ENCODE measurements at regions not wholly inside any gene's neighbourhood (a gene's known extent, or its start where the extent isn't known, plus 50 kb on each side); places are given as distances from the start of the nearest gene placed in this dataset.
"Not testable (repeated sequence)": the region's sequence is repeated elsewhere in the genome, so short reads cannot be mapped to it uniquely, and the experiment has no call there.

- no peak for DNase-seq
Measured at GRCh38 chr11:97729546-97730272, 1291.0 kb upstream of the CNTN5 start.

DNA sequence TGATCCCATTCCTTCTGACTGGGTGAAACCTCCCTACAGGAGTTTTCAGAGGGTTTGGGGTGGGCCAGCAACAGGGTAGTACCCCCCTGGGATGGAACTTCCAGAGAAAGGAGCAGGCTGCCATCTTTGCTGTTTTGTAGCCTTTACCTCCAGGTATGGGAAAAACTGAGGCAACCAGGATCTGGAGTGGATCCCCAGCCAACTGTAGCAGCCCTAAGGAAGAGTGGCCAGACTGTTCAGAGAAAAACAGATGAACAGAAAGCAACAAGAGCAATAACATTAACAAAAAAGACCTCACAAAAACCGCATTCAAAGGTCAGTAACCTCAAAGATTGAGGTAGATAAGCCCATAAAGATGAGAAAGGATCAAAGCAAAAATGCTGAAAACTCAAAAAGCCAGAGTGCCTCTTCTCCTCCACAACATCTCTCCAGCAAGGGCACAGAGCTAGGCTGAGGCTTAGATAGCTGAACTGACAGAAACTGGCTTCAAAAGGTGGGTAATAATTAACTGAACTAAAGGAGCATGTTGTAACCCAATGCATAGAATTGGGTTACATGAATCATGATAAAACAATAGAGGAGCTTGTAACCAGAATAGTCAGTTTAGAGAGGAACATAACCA, 1288.6 kb upstream of the CNTN5 start:
- DNase-seq = no peak

GRCh38 chr11:97738751-97739150, 1282.0 kb upstream of the CNTN5 start:
- DNase-seq = no peak

DNA sequence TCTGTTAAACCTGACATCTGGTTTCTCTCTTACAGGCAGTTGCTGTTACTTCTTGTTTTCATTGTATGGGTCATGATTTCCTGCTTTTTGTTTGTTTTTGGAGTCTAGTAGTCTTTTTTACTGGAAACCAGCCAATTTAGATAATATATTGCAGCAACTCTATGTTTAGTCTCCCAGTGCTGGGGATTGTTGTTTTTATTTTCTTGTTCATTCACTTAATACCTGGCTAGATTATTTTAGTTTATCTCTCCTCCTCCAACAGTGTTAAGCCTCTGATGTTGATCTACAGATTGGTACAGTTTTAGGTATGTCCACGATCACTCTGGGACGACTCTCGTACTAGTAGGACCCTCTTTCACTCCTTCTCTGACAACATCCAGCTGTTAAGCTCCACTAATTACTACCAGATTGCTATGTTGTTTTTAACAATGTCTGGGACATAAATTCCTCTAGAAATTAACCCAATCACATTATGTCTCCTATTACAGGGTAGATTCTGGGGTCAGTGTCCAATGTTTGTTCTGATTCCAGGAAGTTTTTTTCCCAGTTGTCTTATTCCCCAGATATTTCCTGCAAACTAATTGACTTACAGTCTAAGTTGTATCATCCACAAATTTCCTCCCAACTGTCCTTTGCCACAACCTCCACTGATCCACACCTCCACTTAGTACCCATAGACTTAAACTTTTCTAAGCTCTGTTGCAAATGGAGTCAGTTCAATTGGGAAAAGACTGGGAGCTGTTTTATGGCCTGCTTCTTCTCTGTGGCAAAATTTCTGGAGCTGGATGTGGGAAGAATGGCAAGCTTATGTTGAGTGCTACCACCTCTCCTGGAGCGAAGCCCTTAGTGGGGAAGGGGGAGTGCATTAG, 1280.6 kb upstream of the CNTN5 start:
- DNase-seq = no peak

- DNase-seq = no peak
Measured at GRCh38 chr11:97740801-97741151, 1280.0 kb upstream of the CNTN5 start.

DNA sequence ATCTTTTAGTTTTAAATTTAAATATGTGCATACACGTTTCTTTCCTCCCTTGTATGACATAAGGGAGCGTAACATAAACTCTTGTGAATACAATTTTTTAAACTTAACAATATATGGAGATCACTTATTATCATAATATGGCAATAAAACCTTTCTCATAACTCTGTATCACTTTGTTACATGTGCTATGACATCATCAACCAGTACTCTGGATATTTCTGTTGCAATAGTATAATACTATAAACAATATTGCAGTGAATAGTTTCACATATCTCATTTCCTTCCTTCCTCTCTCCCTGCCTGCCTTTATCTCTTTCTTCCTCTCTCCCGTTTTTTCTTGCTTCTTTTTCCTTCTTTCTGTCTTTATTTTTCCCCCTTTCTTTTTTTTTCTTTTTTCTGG, 1278.0 kb upstream of the CNTN5 start:
- no peak for DNase-seq

DNA sequence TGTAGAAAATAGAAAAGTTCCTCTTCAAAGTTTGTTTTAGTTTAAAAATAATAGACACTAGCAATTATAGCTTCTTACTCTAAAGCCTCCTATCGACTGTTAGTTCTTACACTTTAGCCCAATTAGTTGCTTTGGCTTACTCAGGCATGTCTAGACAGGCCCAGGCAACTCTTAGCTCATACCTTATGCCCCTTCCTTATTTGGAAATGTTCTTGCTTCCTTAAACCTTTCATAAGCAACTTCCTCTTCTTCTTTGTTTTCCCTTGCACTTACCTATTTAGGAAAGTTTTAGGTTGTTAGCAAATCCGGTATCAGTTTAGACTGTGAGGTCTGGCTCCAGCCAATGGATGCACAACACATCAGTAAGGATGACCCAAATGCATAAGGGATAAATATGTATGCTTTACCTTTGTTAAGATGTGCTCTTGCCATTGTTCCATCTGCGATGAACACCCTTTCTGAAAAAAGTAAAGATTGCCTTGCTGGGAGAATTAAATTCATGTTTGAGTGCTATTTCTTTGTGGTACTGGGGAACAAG, 1277.5 kb upstream of the CNTN5 start:
- DNase-seq = no peak

DNA sequence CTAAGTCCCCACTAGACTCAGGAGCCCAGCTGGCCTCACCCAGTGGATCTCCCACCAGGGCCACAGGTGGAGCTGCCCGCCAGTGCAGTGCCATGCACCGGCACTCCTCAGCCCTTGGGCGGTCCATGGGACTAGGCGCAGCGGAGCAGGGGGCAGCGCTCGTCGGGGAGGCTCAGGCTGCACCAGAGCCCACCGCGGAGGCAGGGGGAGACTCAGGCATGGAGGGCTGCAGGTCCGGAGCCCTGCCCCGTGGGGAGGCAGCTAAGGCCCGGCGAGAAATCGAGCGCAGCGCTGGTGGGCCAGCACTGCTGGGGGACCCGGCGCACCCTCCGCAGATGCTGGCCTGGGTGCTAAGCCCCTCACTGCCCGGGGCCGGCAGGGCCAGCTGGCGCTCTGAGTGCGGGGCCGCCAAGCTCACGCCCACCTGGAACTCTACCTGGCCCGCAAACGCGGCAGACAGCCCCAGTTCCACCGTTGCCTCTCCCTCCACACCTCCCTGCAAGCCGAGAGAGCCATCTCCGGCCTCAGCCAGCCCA, 1275.2 kb upstream of the CNTN5 start:
- no peak for DNase-seq

DNA sequence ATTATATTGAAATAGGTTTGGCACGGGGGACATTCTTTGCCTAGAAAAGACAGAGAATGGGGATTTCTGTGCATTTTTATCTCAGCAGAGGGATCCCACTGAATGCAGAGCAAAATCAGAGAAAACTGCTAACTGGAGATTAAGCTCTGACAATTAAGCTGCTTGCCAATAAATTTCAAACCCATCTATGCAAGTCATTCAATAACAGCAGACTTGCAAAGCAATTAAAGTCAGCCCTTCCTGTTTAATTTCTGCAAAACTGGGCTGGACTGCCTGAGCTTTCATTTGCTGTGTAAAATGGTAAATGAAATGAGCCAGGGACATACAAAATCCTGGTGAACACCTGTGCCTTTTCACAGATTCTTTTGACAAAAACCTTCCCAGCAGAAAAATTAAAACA, 1273.9 kb upstream of the CNTN5 start:
- no peak for DNase-seq

GRCh38 chr11:97751405-97751804, 1269.3 kb upstream of the CNTN5 start:
- DNase-seq = no peak

- no peak for DNase-seq
Measured at GRCh38 chr11:97751952-97752351, 1268.8 kb upstream of the CNTN5 start.

DNA sequence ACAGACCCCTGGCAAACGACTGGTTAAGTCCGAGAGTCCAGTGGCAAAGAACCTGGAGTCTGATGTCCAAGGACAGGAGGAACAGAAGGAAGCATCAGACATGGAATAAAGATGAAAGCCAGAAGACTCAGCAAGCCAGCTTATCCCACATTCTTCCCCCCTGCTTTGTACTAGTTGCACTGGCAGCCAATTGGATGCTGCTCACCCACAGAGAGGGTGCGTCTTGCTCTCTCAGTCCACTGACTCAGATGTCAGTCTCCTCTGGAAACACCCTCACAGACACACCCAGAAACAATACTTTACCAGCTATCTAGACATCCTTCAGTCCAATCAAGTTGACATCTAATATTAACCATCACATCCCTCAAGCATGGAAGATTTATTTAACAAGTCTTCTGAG, 1265.8 kb upstream of the CNTN5 start:
- no peak for DNase-seq

GRCh38 chr11:97756571-97757335, 1264.0 kb upstream of the CNTN5 start:
- no peak for DNase-seq

GRCh38 chr11:97761175-97761574, 1259.6 kb upstream of the CNTN5 start:
- DNase-seq = no peak

DNA sequence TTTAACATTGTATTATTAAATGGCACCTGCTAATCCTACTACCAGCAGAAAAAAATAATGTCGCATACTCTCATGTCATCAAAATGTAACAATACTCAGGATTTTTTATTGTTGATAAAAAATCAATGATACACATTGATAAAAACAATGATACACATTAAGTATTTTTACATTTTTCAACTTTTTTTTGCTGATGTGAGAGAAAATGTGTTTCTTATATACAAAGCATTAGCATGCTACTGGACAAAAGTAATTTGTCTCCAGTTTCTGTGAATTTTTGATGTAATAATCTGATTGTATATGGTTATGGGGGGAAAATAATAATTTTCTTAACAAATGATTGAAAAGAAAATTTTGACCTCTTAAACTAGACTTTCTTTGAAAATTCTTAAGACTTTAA, 1256.6 kb upstream of the CNTN5 start:
- no peak for DNase-seq

DNA sequence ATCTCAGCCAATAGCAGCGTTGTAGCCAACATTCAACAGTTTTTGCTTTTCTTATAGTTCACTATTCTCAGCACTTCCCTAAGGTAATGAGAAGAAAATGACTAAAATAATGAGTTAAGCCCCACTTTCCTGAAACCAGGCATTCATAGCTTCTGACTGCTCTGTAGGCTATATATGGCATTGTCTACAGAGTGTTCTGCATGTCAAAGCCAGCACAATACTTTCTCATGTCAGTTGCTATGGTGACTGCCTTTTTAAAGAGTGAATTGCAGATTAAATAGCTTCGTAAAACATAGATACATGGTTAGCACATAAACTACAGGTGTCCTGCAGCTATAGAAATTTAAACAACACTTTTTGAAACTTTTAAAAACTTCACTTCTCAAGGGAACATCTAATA, 1256.1 kb upstream of the CNTN5 start:
- no peak for DNase-seq

DNA sequence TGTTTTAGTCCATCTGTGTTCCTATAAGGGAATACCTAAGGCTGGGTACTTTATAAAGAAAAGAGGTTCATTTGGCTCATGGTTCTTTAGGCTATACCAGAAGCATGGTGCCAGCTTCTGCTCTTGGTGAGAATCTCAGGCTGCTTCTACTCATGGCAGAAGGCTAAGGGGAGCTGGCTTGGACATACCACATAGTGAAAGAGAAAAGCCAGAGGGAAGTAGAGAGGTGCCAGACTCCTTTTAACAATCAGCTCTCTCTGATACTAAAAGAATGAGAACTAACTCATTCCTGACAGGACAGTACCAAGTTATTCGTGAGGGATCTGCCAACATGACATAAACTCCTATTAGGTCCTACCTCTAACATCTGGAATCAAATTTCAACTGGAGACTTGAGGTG, 1250.2 kb upstream of the CNTN5 start:
- DNase-seq = no peak

DNA sequence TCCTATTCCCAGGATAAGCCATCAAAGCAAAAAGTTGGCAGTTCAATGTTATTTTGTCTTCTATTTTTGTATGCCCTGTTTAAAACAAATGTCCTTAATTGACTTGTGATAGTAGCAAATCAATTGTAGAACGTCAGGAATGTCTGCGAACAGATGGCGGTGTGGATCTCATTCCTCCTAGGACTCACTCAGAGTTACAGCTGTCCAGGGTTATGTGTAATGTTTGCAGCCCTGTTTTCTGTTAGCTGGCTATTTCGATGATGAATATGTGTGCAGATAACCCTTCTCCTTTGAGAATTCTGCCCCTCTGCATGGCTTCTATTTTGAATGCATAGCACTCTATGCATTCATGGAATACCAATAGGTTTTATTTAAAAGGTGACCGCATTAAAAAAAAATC, 1248.0 kb upstream of the CNTN5 start:
- no peak for DNase-seq

GRCh38 chr11:97784388-97784787, 1236.4 kb upstream of the CNTN5 start:
- not testable (repeated sequence) for DNase-seq

DNA sequence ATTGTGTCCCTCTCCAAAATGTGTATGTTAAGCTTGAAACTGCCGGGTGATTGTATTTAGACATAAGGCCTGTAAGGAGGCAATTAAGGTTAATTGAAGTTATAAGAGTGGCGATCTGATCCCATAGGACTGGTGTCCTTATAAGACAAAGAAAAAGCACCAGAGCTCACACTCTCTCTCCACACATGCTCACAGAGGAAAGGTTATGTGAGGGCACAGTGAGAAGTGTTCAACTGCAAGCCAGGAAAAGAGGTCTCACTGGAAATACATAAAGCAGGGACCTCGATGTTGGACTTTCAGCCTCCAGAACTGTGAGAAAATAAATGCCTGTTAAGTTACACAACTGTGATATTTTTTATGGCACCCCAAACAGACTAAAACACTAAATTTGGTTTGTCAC, 1233.8 kb upstream of the CNTN5 start:
- DNase-seq = peak; percentile 16

GRCh38 chr11:97794876-97795275, 1225.9 kb upstream of the CNTN5 start:
- no peak for DNase-seq

GRCh38 chr11:97800891-97801290, 1219.9 kb upstream of the CNTN5 start:
- no peak for DNase-seq
